ENCODE measurements at regions not wholly inside any gene's neighbourhood (a gene's known extent, or its start where the extent isn't known, plus 50 kb on each side); places are given as distances from the start of the nearest gene placed in this dataset.
"Not testable (repeated sequence)": the region's sequence is repeated elsewhere in the genome, so short reads cannot be mapped to it uniquely, and the experiment has no call there.

DNA sequence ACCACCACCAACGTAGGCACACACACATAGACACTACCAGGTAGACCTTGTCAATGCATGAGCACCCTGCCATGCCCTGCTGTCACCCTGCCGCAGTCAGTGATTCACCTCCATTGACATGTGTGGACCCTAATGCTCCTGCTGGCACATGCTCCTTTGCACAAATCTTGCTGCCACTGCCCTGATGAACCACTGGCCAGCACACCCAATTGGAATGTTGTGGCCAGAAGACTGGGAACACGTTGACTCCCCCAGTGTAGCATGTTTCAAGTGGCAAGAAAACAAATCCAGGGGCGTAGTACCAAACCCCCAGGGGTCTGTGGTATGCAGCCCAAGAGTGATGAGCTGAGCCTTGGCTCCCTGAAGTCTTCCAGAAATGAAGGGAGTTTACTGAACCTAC is 486.4 kb upstream of the KIF2B start:
- no peak for DNase-seq (ENCODE audit: low read depth in 2 of 2)

DNA sequence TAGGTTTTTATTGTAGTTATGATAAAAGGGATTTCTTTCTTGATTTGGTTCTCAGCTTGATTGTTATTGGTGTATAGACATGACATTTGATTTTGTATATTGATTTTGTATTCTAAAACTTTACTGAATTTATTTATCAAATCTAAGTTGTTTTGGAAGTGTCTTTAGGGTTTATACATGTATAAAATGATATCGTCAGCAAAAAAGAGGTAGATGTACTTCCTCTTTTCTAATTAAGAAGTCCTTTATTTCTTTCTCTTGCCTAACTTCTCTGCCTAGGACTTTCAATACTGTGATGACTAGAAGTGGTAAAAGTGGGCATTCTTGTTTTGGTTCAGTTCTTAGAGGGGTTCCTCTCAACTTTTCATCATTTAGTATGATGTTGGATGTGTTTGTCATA is 487.3 kb upstream of the KIF2B start:
- DNase-seq (ENCODE audit: low read depth in 2 of 2), result no peak

DNA sequence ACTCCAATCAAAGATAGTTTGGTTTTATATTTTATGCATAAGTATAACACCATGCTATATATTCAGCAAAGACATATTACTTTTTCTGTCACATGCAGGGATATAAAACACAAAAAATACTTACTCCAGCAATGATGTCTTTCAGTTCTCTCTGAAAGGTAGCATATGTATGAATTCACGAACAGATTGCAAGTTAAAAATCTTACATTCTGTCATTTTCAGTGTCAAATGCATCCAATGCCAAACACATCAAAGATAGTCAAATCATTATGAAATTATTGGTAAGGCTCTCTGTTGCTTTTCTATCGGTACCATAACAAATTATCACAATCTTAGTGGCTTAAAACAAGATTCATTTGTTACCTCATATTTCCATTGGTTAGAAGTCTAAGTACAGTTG is 492.0 kb upstream of the KIF2B start:
- DNase-seq (ENCODE audit: low read depth in 2 of 2), result no peak

DNA sequence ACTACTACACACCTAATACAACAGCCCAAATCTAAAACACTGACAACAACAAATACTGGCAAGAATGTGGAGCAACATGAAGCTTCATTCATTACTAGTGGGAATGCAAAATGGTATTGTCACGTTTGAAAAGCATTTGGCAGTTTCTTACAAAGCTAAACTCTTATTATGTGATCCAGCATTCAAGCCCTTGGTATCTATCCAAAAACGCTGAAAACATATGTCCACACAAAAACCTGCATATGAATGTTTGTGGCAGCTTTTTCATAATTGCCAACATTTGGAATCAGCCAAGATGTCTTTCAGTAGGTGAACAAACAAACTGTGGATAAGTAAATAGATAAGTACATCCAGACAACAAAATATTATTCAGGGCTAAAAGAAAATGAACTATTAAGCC is 501.1 kb upstream of the KIF2B start:
- DNase-seq (ENCODE audit: low read depth in 2 of 2), result no peak

DNA sequence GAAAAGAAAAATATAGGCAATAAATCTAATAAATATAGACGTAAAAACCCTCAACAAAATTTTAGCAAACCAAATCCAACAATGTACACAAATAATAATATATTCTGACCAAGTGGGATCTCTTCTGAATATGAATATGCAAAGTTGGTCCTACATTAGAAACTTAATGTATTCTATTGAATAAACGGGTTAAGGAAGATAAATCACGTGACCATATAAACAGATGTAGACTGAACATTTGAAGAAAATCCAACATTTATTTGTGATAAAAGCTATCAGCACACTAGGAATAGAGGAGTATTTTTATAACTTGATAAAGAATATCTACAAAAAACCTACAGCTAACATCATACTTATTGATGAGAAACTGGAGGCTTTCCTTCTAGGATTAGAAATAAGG is 502.8 kb upstream of the KIF2B start:
- DNase-seq (ENCODE audit: low read depth in 2 of 2), result no peak

DNA sequence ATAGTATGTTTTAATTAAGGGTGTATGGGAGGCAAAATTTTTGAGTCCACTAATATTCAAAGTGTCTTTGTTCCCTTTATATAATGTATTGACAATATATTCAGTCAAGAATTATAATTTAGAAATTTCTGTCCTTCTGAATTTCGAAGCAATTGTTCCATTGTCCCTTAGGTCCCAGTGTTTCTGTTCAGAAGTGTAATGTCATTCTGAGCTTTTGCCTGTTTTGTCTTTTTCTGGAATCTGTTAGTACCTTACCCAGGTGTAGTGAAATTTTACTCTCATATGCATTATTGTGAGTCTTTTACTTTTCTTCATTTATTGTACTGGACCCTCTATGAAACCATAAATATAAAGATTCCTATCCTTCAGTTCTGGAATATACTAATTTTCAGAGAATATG is 505.7 kb upstream of the KIF2B start:
- DNase-seq (ENCODE audit: low read depth in 2 of 2), result no peak

DNA sequence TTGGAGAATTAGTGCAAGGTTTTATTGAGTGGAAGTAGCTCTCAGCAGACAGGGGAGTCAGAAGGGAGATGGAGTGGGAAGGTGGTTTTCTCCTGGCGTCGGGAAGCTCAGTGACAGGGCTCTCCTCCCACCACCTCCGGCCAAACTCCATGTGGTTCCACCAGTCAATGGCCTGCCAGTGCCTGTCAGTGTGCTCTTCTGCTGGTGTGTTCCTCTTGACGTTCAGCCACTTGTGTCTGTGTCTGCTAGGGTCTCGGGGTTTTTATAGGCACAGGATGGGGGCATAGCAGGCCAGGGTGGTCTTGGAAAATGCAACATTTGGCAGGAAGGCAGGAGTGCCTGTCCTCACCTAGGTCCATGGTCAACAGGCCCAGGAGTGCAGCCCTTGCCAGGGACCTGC is 506.7 kb upstream of the KIF2B start:
- no peak for DNase-seq (ENCODE audit: low read depth in 2 of 2)

DNA sequence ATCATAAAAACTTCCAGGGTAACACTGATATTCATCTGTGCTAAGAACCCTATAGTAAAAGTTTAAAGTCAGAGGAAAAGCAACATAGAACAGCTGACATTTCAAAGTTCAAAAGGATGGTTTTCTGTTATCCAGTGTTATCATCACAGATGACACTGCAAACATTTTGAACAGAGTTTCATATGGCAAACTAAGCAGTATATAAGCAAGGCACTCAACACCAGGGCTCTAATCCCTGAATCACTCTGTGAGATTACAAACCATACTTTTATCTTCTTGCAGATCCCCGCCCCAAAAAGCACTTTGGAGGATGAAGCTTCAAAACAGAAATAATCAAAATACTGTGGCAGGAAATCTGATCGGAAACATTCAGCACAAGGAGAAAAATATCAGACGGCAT is 508.2 kb upstream of the KIF2B start:
- no peak for DNase-seq (ENCODE audit: low read depth in 2 of 2)

DNA sequence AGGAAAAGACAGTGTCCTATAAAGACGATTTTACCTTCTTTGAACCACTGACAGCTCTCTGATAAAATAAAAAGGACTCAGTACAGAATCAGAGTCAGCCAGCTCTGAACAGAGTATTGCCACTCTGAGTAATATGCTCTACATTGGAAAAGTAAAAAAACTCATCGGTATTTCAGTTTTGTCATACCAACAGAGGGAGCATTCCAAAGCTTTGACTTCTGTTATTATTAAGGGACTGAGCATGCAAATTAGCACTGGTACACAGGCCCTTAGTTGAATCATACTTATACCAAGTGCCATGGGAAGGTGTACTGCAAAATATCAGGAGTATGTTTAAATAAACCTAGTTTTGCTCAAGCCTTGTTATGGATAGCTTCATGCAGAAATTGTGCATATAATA is 509.0 kb upstream of the KIF2B start:
- DNase-seq (ENCODE audit: low read depth in 2 of 2), result no peak

DNA sequence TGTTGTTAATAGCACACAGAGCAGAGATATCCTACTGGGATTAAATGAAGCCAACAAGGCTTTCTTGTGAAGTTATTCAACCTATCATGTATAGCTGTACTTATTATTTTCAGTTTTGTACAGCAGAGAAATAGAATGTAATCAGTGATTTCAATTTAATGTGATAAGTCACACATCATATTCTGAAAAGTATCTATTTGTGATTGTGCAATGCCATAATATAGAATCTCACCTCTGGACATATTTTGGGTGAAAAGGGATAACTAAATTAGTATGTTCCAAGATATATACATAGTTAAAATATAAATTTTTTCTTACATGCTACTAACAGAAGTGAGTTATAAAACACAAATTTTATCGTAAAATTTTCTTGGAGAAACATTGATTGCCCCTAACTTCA is 544.3 kb upstream of the KIF2B start:
- no peak for DNase-seq (ENCODE audit: low read depth in 2 of 2)

DNA sequence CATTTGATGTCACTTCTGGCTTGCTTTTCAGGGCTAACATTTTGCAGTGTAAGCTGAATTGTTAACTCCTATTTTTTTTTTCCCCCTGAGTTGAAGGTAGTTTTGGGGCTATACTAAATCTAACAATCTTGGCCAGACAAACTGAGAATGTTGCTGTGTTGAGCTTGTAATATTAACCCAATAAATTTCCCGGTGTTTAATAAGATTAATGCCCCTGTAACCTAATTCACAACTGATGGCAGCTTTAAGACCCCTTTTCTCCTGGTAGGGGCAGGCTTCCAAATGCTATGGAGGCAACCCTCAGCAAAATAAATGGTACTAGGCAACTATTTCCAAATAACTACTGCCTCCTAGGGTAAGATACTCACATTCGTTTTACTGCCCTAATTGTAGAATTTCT is 549.6 kb upstream of the KIF2B start:
- DNase-seq (ENCODE audit: low read depth in 2 of 2), result no peak

DNA sequence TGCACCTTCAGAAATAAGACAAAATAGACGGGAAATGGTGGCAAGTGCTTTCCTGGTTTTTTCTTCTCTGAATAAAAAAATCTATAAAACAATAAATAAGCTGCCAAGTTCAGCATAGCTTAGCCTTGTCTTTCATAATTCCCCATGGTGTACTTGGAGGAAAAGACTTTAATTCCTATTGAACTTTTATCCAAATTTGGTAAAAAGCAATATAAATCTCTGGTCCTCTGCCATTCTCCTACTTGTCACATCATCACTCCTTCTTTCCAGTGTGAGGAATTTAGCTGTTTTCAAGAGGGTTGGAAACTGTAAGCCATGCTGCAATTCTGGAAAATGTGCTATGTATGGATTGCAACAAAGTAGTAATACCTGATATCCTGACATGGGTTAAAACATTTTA is 551.8 kb upstream of the KIF2B start:
- DNase-seq (ENCODE audit: low read depth in 2 of 2), result no peak

DNA sequence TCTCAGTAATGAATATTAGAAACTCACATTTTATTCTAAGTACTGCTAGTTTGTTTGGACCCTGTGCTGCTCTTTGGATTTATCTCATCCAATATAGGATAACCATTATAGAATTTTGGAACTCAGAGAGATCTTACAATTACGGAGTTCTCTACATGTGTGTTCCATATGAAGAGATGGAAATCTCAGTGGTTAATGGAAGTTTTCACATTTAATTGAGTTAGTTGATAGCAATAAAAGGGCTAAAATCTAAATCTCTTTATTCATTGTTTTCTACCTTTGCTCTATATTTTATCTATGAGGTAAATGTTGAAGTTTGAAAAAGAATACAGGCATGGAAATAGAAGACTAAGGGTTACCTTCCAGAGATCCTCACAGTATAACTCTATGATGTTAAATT is 558.0 kb upstream of the KIF2B start:
- DNase-seq (ENCODE audit: low read depth in 2 of 2), result no peak

DNA sequence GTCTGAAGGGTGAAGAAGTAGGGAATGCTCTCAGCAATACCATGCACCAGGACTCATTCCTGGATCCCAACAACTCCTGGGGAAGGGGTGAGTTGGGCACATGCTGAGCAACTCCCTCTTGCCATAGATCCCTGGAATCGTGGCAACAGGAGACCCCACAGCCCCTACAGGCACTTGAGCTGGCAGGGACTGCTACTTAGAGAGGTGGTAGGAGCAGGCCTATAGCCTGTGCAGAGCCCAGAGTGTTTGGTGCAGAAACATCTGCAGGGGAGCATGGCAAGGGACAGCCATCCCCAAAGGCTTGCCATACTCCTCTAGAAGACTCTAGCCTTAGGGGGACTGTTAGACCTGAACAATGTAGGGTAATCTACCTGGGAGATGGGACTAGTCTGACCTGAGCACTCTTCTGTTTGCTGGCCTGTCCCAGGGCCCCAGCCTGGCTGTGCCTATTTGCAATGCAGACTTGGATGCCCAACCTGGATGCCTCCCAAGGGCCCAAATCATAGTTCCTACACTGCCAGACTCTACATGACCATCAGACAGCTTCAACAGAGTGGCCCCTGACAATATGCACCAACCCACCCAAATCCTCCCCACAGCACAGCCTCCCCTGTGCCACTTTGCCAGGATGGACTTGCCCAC is 568.6 kb upstream of the KIF2B start:
- no peak for DNase-seq (ENCODE audit: low read depth in 2 of 2)

DNA sequence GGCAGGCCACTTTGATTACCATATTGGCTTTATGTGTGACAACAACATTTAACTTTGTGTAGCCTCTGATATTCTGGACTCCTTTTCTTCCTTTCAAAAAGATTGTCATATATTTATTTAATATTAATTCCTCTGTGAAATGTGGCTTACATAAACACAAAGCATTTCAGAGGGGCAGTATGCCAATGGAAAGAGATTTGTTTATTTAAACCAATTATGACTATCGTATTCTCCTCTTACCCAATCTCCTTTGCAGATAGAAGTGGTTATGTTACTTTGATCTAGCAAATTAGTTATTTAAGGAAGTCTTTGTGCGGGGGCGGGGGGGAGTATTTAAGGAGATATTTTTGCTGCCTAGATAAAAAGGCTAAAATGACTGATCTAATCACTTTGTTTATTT is 573.7 kb upstream of the KIF2B start:
- DNase-seq (ENCODE audit: low read depth in 2 of 2), result no peak

DNA sequence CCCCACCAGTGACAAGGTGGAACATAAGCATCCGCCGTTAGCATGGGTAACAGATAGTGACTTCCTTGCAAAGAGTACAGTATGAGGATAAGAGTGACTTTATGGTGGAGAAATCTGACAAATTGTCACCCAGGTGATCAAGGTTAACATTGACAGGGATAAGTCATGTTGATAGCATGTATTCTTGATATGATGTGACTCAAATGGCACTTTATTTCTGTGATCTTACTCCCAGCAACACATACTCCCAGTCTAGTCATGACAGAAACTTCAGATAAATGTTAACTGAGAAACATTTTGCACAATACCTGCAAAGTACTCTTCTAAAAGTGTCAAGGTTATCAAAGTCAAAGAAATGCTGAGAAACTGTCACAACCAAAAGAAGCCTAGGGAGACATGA is 588.6 kb upstream of the KIF2B start:
- DNase-seq (ENCODE audit: low read depth in 2 of 2), result no peak

DNA sequence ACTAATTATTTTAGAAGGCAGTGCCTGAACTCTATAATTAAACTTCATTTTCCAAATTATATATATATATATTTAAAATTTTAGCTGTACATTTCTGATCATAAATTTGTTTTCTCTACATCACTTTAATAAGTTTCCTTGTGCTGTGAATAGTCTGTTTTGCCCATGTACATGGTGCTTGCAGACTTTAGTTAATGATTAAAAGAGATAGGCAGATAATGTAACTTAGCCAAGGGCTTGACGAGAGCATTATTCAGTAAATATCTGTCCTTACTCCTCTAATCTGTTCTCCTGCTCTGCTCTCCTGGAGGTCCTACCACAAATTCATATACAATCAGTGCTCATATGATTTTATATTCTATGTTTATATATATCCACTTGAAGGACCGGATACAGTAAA is 595.2 kb upstream of the KIF2B start:
- no peak for DNase-seq (ENCODE audit: low read depth in 2 of 2)

DNA sequence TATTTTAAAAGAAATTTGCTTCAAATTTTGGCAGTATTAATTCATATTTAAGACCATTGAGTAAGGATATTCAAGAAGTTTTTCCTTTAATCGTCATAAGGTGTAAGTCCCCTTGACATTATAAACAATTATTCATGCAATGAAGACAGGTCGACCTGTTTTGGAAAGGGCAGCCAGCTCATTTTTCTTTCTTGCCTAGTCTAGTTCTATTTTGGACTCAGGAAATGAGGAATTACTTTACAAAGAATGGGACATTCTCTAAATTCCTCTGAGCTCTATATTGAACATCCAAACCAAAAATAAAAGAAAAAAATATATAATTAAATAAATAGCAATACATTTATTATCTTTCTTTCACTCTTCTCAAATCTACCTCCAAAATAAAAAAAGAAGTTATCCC is 595.6 kb upstream of the KIF2B start:
- peak; percentile 50 to 56 for DNase-seq (ENCODE audit: low read depth in 2 of 2)

DNA sequence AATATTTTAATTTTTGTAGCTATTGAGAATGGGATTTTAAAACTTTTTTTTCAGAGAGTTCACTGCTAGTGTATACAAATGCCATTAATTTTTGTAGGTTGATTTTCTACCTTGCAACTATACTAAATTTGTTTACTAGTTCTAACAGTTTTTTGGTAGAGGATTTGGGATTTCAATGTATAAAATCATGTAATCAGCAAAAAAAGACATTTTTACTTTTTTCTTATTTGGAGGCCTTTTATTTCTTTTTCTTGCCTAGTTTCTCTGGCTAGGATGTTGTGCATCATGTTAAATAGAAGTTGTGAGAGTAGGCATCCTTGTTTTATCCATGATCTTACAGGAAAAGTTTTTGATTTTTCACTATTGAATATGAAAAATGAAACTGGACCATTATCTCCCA is 602.9 kb upstream of the KIF2B start:
- no peak for DNase-seq (ENCODE audit: low read depth in 2 of 2)

DNA sequence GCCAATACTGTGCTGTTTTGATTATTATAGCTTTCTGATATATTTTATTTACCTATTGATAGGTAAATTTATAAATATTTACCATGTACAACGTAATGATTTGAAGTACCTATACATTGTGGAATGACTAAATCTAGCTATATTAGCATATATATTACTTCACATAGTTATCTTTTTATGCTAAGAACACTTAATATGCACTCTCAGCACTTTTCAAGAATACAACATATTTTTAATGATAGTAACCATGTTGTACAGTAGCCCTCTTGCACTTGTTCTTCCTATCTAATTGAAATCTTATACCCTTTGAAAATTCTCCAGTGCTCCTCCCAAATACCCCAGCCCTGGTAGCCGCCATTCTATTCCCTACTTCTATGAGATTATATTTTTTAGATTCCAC is 604.0 kb upstream of the KIF2B start:
- no peak for DNase-seq (ENCODE audit: low read depth in 2 of 2)

DNA sequence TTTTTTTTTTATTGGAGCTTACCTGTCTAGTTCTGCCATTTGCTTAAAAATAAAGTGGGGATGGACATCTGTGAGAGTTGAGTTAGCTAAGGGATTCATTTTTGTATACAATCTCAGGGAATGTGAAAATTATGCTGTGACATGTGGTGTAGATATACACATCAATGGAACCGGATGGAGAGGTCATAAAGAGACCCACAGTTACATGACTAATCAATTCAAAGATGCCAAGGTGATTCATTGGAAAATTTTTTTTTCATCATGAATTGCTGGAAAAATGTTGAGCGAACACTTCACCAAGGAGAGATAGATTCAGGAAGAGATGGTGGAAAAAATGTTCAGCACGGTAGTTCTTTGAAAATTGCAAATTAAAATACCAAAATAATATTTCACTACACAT is 605.4 kb upstream of the KIF2B start:
- DNase-seq (ENCODE audit: low read depth in 2 of 2), result peak; percentile 37 to 69

DNA sequence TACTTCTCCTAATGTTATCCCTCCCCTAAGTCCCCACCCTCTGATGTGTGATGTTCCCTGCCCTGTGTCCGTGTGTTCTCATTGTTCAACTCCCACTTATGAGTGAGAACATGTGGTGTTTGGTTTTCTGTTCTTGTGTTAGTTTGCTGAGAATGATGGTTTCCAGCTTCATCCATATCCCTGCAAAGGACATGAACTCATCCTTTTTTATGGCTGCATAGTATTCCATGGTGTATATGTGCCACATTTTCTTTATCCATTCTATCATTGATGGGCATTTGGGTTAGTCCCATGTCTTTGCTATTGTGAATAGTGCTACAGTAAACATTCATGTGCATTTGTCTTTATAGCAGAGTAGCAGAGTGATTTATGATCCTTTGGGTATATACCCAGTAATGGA is 613.8 kb upstream of the KIF2B start:
- not testable (repeated sequence) for DNase-seq (ENCODE audit: low read depth in 2 of 2)

DNA sequence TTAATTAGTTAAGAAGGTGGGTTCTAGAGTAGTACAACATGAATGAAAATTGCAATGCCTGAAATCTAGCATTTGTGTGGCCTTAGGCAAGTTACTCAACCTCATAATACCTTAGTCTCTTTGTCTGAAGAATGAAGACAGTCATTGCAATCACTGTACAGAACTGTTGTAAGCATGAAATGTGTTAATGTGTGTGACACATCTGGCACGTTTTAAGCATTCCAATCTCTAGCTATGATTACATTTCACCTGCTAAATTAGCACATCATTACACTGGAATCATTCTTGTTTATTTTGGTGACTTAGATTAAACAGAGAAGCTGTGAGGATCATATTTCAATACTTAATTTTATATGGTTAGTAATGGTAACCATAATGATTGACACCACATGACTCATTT is 629.7 kb upstream of the KIF2B start:
- DNase-seq (ENCODE audit: low read depth in 2 of 2), result no peak

DNA sequence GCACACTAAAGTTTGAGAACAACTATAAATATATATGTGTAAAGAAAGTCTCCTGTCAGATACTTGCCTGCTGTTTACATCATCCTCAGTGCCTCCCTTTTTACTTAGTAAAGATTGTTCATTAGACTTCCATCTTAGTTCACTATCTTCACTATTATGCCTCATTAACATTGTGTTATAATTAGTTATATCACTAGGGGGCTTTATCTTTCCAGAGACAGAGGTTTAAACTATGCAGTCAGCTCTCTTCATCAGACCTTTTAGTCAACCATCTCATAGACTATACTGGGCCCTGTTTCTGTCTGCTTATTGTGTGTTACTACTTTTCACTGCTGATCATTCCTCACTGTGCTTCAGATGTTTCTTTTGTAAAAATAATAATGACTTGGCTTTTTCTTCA is 630.8 kb upstream of the KIF2B start:
- peak; percentile 4 to 17 for DNase-seq (ENCODE audit: low read depth in 2 of 2)

All from dermis microvascular lymphatic vessel endothelial cell (primary cell).